ENCODE measurements at regions not wholly inside any gene's neighbourhood (a gene's known extent, or its start where the extent isn't known, plus 50 kb on each side); places are given as distances from the start of the nearest gene placed in this dataset.

GRCh38 chr15:31250033-31250432, 76.6 kb upstream of the KLF13 start:
- FAIRE-seq (no peak), DNase-seq (ENCODE audit: low read depth) (no peak)
- Histone ChIP-seq H3K36me3 (ENCODE audit: control insufficient read depth, insufficient read depth, low read length) (no peaks in the 10 kb centered on the region), H3K27me3 (ENCODE audit: control insufficient read depth, insufficient read depth, low read length) (no peaks in the 10 kb centered on the region), H3K4me3 (ENCODE audit: low read depth, low read length) (no peak overlapping the region)
- no peak for TF ChIP-seq CTCF (IDR thresholded peaks at IDR 0.05; ENCODE audit: insufficient read depth, low read length, severe bottlenecking)

- Histone ChIP-seq H3K27me3 (ENCODE audit: control insufficient read depth, insufficient read depth, low read length) (no peaks in the 10 kb centered on the region), H3K36me3 (ENCODE audit: control insufficient read depth, insufficient read depth, low read length) (no peaks in the 10 kb centered on the region), H3K4me3 (ENCODE audit: low read depth, low read length) (no peak overlapping the region)
- no peak for TF ChIP-seq CTCF (IDR thresholded peaks at IDR 0.05; ENCODE audit: insufficient read depth, low read length, severe bottlenecking)
- DNase-seq (ENCODE audit: low read depth) (no peak), FAIRE-seq (no peak)
Measured at GRCh38 chr15:31251165-31251564, 75.5 kb upstream of the KLF13 start.

GRCh38 chr15:31252171-31252785, 74.4 kb upstream of the KLF13 start:
- no peaks in the 10 kb centered on the region for H3K27me3 ChIP-seq (ENCODE audit: control insufficient read depth, insufficient read depth, low read length)
- TF ChIP-seq CTCF (IDR thresholded peaks at IDR 0.05; ENCODE audit: insufficient read depth, low read length, severe bottlenecking) = no peak
- FAIRE-seq = no peak
- H3K36me3 ChIP-seq (ENCODE audit: control insufficient read depth, insufficient read depth, low read length) = no peaks in the 10 kb centered on the region
- no peak overlapping the region for H3K4me3 ChIP-seq (ENCODE audit: low read depth, low read length)
- DNase-seq (ENCODE audit: low read depth) = no peak

GRCh38 chr15:31254431-31255175, 72.0 kb upstream of the KLF13 start:
- TF ChIP-seq CTCF (IDR thresholded peaks at IDR 0.05; ENCODE audit: insufficient read depth, low read length, severe bottlenecking) = no peak
- FAIRE-seq (no peak), DNase-seq (ENCODE audit: low read depth) (no peak)
- Histone ChIP-seq H3K4me3 (ENCODE audit: low read depth, low read length) (no peak overlapping the region), H3K36me3 (ENCODE audit: control insufficient read depth, insufficient read depth, low read length) (no peaks in the 10 kb centered on the region), H3K27me3 (ENCODE audit: control insufficient read depth, insufficient read depth, low read length) (no peaks in the 10 kb centered on the region)

GRCh38 chr15:31255176-31255510, 71.5 kb upstream of the KLF13 start:
- FAIRE-seq (no peak), DNase-seq (ENCODE audit: low read depth) (no peak)
- Histone ChIP-seq H3K4me3 (ENCODE audit: low read depth, low read length) (no peak overlapping the region), H3K36me3 (ENCODE audit: control insufficient read depth, insufficient read depth, low read length) (no peaks in the 10 kb centered on the region), H3K27me3 (ENCODE audit: control insufficient read depth, insufficient read depth, low read length) (no peaks in the 10 kb centered on the region)
- TF ChIP-seq CTCF (IDR thresholded peaks at IDR 0.05; ENCODE audit: insufficient read depth, low read length, severe bottlenecking) = no peak

Data from bronchial epithelial cell (primary cell).